NCI-H2171 (cell line): ENCODE measurements at regions not wholly inside any gene's neighbourhood (a gene's known extent, or its start where the extent isn't known, plus 50 kb on each side); places are given as distances from the start of the nearest gene placed in this dataset.

Experiments used
- DNase-seq: peaks from one replicate; lab custom pipeline; 2025; lab: John Stamatoyannopoulos, UW

GRCh38 chr7:118080947-118081346, 103.0 kb upstream of the LSM8 start:
- DNase-seq: no peak

DNA sequence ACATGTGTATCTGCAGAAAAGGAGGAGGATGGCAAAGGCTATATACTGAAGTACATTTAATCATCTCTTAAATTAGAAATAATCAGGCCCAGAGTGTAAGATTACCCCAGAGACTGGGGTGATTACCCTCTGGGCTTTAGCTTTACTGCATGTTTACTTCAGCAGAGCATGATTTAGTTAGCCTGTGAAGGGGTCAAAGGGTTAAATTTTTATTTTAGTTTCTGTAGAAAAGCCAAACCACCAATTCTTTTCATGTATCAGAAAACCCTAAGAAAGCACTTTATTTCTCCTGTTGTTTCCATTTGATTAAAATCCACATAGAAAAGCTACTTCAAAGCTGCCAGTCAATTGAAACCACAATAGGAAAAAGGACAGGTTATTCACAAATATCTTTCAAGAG, 101.5 kb upstream of the LSM8 start:
- DNase-seq: no peak

GRCh38 chr7:118085000-118085399, 99.0 kb upstream of the LSM8 start:
- no peak for DNase-seq

DNA sequence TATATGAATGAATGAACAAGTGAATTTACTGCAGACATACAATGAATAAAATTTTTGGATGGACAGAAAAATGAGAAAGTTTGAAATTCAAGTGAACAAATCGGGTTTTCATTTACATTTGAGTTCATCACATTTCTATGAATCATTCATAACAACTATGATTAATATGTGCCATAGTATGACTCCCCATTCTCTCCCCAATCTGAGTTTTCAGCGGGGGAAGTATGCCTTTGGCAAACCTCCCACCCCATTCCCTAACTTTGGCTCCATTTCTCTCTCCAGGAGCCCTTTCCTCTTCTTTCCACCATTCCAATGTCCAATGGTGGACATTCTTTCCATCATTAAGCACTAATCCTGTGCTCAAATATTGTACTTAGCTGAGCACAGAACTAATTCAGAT, 96.8 kb upstream of the LSM8 start:
- no peak for DNase-seq

- no peak for DNase-seq
Observed at GRCh38 chr7:118094044-118094443, 89.9 kb upstream of the LSM8 start.

DNA sequence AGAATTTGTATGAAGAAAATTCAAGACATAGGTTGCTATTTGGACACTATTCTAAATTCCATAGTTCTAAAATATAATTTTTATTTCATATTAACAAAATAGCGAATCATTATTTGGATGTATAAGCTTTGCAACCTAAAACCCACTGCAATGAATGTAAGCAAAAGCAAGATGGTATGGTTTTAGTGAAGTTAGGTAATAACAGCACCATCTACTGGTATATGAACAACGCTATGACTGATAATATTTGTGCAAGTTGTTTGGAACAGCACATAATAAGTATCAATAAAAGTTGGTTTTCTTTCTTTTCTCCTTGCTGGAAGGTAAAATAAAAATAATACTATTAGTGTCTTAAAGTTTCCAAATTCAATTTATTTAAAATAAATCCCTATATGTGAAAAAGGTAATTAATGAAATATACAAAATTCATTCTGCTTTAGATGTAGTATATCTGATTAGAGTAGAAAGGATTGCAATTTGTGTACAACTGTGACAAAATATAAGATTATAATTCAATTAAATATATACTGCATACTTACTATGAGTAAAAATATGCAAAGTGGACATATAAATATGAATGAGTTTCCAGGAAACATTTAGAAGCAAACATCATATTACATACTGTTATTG, 79.0 kb upstream of the LSM8 start:
- no peak for DNase-seq

DNA sequence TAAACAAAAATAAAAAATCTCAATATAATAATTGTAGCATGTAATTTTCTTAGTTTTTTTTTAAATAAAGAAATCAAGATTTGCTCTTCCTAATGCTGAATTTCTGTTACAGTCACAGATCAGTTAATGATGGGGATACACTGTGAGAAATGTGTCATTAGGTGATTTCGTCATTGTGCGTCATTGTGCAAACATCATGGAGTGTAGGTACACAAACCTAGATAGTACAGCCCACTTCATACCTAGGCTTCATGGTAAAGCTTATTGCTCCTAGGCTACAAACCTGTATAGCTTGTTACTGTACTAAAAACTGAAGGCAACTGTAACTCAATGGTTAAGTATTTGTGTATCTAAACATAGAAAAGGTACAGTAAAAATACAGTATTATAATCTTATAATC, 74.4 kb upstream of the LSM8 start:
- no peak for DNase-seq

- DNase-seq: no peak
Observed at GRCh38 chr7:118110178-118110925, 73.6 kb upstream of the LSM8 start.

DNA sequence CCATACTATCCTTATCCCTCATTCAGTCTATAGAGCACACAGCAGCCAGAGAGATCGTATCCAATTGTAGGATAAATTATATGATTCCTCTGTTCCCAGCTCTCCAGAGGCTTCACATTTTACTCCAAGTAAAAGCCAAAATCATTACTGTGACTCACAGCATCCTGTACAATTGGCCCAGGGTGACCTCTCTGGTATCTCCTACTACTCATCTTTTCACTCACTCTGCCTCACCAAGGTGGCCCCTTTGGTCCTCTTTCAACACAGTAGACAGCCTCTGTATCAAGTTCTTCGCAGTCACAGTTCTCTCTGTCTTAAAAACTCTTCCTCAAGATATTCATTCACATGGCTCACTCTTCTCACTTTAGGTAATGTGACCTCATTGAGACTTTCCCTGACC, 72.6 kb upstream of the LSM8 start:
- DNase-seq: no peak

DNA sequence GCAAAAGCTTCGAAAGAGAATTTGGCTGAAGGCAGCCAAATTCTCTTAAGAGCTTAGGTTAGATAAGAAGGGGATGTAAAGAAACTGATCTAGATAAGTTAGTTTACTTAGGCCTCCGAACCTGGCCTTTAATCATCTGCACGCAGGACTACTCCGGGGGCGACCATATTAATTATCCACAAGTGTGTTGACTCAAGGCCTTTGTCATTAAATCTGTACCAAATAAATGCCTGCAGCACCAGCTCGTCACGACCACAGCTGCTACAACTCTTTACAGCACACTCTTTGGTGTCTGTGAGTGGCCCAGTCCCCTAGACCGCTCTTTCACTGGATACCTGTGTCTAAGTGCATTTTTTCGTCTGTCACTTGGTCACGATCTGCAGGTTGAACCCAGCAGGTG, 69.8 kb upstream of the LSM8 start:
- no peak for DNase-seq

DNA sequence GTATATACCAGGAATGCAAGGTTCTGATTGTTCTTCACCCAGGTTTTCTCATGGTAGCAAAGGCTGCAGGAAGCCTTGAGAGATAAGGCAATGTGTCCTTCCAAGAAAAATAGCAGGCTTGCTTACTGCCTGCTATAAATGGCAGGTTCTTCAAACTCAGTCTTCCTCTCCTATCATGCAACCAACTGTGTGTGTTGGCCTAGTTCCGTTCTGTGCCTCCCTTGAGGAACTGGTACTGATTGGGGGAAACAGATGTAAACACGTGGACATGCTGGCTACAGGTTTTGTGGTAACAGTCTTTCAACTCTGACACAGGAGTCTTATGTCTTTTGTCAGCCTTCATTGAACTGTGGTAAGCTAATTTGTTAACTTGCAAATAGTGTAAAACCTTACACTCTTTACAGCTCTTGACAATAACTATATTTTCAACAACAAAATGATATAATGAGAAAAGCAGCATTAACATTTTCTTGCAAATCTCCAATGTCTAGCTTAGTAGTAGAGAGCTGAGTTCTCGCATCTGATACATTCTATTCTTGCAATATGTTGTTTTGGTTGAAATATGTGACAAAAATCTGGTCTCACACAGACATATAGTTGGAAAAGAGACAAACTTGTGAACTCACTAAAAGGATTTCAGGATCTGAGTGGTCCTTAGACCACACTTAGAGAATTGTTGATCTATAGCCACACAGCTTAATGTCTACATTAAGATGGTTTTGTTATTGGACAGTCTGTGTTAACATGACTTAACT, 54.7 kb upstream of the LSM8 start:
- no peak for DNase-seq

GRCh38 chr7:118132764-118133163, 51.2 kb upstream of the LSM8 start:
- no peak for DNase-seq
